Dermis blood vessel endothelial cell (primary cell): ENCODE measurements at regions not wholly inside any gene's neighbourhood (a gene's known extent, or its start where the extent isn't known, plus 50 kb on each side); places are given as distances from the start of the nearest gene placed in this dataset.
"Not testable (repeated sequence)": the region's sequence is repeated elsewhere in the genome, so short reads cannot be mapped to it uniquely, and the experiment has no call there.

Source experiments
- DNase-seq: peaks from one replicate; pipeline ENCODE4 v3.0.0; 2010

- peak; percentile 44 for DNase-seq
Observed at GRCh38 chr6:74946961-74947360, 258.9 kb downstream of the COL12A1 start.

- no peak for DNase-seq
Observed at GRCh38 chr6:74942130-74942529, 263.7 kb downstream of the COL12A1 start.

- DNase-seq, result no peak
Observed at GRCh38 chr6:74941424-74941823, 264.4 kb downstream of the COL12A1 start.

GRCh38 chr6:74939721-74940620 lies 265.9 kb downstream of the COL12A1 start:
- DNase-seq, result no peak

GRCh38 chr6:74939151-74939708 lies 266.6 kb downstream of the COL12A1 start:
- peak; percentile 13 for DNase-seq

- no peak for DNase-seq
Observed at GRCh38 chr6:74937936-74938335, 267.9 kb downstream of the COL12A1 start.

GRCh38 chr6:74936886-74937285 lies 269.0 kb downstream of the COL12A1 start:
- DNase-seq, result no peak

GRCh38 chr6:74932232-74932888 lies 273.5 kb downstream of the COL12A1 start:
- DNase-seq, result no peak

GRCh38 chr6:74931558-74931957 lies 274.3 kb downstream of the COL12A1 start:
- no peak for DNase-seq

- DNase-seq, result no peak
Observed at GRCh38 chr6:74928203-74928602, 277.6 kb downstream of the COL12A1 start.

GRCh38 chr6:74927299-74927698 lies 278.6 kb downstream of the COL12A1 start:
- DNase-seq, result no peak

- DNase-seq, result no peak
Observed at GRCh38 chr6:74925683-74926082, 280.2 kb downstream of the COL12A1 start.

GRCh38 chr6:74914888-74915287 lies 291.0 kb downstream of the COL12A1 start:
- DNase-seq, result no peak

- no peak for DNase-seq
Observed at GRCh38 chr6:74912234-74912633, 293.6 kb downstream of the COL12A1 start.

- no peak for DNase-seq
Observed at GRCh38 chr6:74902846-74903245, 303.0 kb downstream of the COL12A1 start.

GRCh38 chr6:74902089-74902488 lies 303.8 kb downstream of the COL12A1 start:
- DNase-seq, result no peak

- no peak for DNase-seq
Observed at GRCh38 chr6:74901576-74901975, 304.3 kb downstream of the COL12A1 start.

GRCh38 chr6:74899416-74899815 lies 306.4 kb downstream of the COL12A1 start:
- peak; percentile 57 for DNase-seq

- no peak for DNase-seq
Observed at GRCh38 chr6:74892091-74892490, 313.8 kb downstream of the COL12A1 start.

- DNase-seq, result no peak
Observed at GRCh38 chr6:74891349-74891831, 314.5 kb downstream of the COL12A1 start.

- DNase-seq, result no peak
Observed at GRCh38 chr6:74889635-74890034, 316.2 kb downstream of the COL12A1 start.

- not testable (repeated sequence) for DNase-seq
Observed at GRCh38 chr6:74888741-74889140, 317.1 kb downstream of the COL12A1 start.

- DNase-seq, result no peak
Observed at GRCh38 chr6:74879976-74880375, 325.9 kb downstream of the COL12A1 start.

- DNase-seq, result no peak
Observed at GRCh38 chr6:74879234-74879633, 326.6 kb downstream of the COL12A1 start.
